Right atrium auricular region (tissue), 2 donors: ENCODE measurements at regions not wholly inside any gene's neighbourhood (a gene's known extent, or its start where the extent isn't known, plus 50 kb on each side); places are given as distances from the start of the nearest gene placed in this dataset.

Experiments
- DNase-seq: peaks from one replicate; pipeline ENCODE4 v3.0.0-alpha.2; 2019; ENCODE audit warnings: low spot score
- H3K27ac ChIP-seq, 2 donors: fragments of 200-600 bp; sonication (generic); 1 replicate in 1 of 2; 2 replicates in 1 of 2; pipeline ENCODE4 v1.5.1; 2016 to 2019
- H3K27me3 ChIP-seq, 2 donors: fragments of 200-600 bp; sonication (generic); one replicate each; pipeline versions ENCODE4 v1.5.1 to v1.6.0; 2017 to 2019
- H3K36me3 ChIP-seq: fragments of 200-600 bp; sonication (generic); one replicate; pipeline ENCODE4 v1.5.1; 2016
- H3K4me1 ChIP-seq, 2 donors: fragments of 200-600 bp; sonication (generic); one replicate each; pipeline versions ENCODE4 v1.5.1 to v1.6.0; 2017 to 2019
- H3K4me3 ChIP-seq, 2 donors: fragments of 200-600 bp; sonication (generic); 1 replicate in 1 of 2; 2 replicates in 1 of 2; pipeline ENCODE4 v1.5.1; 2017 to 2019; ENCODE audit warnings: mild to moderate bottlenecking in 1 of 2, moderate library complexity in 1 of 2
- H3K9me3 ChIP-seq, 2 donors: fragments of 200-600 bp; sonication (generic); one replicate each; pipeline ENCODE4 v1.5.1; 2019
- CTCF ChIP-seq, 2 donors: fragments of 200-600 bp; sonication (generic); IDR thresholded peaks; one replicate each; pipeline ENCODE4 v1.5.1; 2019; ENCODE audit warnings: antibody characterized with exemption in 2 of 2

DNA sequence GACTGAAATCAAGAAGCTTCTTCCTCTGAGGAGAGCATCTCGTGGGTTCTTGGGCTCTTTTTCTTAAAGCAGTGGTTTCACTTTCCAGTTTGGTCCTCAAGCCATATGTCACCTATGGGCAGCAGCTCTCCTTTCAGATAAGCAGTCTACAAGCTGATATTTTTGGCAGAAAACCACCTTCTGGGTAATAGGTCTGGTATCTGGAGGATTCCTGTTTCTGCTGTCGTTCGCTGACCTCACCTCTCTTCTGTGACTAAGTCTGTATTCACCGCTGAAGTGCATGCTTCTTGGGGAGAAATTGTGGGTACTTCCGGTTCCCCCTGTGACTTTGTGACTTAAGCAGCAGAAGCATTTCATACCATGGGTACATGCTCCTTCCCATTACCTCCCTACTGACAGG is 193.6 kb downstream of the EDN1 start:
- no peaks in the 10 kb centered on the region for H3K36me3 ChIP-seq
- H3K27ac ChIP-seq: no peak overlapping the region
- no peak for DNase-seq
- no peak overlapping the region for H3K4me3 ChIP-seq
- no peak for TF ChIP-seq CTCF (IDR thresholded peaks at IDR 0.05)
- no peaks in the 10 kb centered on the region for H3K27me3 ChIP-seq
- no peaks in the 10 kb centered on the region for H3K9me3 ChIP-seq
- no peaks in the 10 kb centered on the region for H3K4me1 ChIP-seq

DNA sequence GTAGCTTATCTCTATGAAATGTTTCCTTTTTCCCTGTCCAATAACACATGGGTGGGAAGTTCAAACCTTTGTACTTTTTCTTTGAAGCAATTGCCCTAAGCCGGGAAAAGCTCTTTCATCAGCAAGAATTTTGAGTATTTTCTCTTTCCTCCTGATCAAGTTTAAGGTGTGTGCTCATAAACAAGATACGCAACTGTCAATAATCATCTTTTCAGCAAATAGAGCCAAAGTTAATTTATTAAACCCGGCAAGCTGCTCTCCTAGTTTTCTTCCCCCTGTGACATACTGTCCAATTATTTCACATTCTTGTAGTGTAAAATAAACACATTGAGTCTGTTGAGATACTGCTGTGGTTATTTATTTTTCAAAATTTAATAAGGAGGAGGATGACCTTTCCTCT is 194.4 kb downstream of the EDN1 start:
- no peaks in the 10 kb centered on the region for H3K4me1 ChIP-seq
- no peaks in the 10 kb centered on the region for H3K36me3 ChIP-seq
- H3K4me3 ChIP-seq: no peak overlapping the region
- no peak overlapping the region for H3K27ac ChIP-seq
- TF ChIP-seq CTCF (IDR thresholded peaks at IDR 0.05): no peak
- no peaks in the 10 kb centered on the region for H3K9me3 ChIP-seq
- DNase-seq: no peak
- H3K27me3 ChIP-seq: no peaks in the 10 kb centered on the region

GRCh38 chr6:12485226-12485764 is 195.1 kb downstream of the EDN1 start:
- H3K4me1 ChIP-seq: no peaks in the 10 kb centered on the region
- no peak overlapping the region for H3K4me3 ChIP-seq
- TF ChIP-seq CTCF (IDR thresholded peaks at IDR 0.05): no peak
- H3K27ac ChIP-seq: no peak overlapping the region
- no peaks in the 10 kb centered on the region for H3K36me3 ChIP-seq
- no peak for DNase-seq
- no peaks in the 10 kb centered on the region for H3K9me3 ChIP-seq
- no peaks in the 10 kb centered on the region for H3K27me3 ChIP-seq

- no peaks in the 10 kb centered on the region for H3K36me3 ChIP-seq
- DNase-seq: no peak
- no peak overlapping the region for H3K27ac ChIP-seq
- H3K9me3 ChIP-seq: no peaks in the 10 kb centered on the region
- no peak for TF ChIP-seq CTCF (IDR thresholded peaks at IDR 0.05)
- H3K27me3 ChIP-seq: no peaks in the 10 kb centered on the region
- H3K4me3 ChIP-seq: no peak overlapping the region
- peaks cover 0 to 3% of the 10 kb centered on the region in 2 donors for H3K4me1 ChIP-seq
Observed at GRCh38 chr6:12485837-12486236, 195.7 kb downstream of the EDN1 start.

GRCh38 chr6:12490351-12490903 is 200.3 kb downstream of the EDN1 start:
- no peak overlapping the region for H3K4me3 ChIP-seq
- no peak for DNase-seq
- H3K4me1 ChIP-seq: peaks cover 0 to 9% of the 10 kb centered on the region in 2 donors
- no peak for TF ChIP-seq CTCF (IDR thresholded peaks at IDR 0.05)
- peak overlapping the region in 1 of 2 donors; percentile 32 for H3K27ac ChIP-seq
- H3K27me3 ChIP-seq: no peaks in the 10 kb centered on the region
- no peaks in the 10 kb centered on the region for H3K36me3 ChIP-seq
- no peaks in the 10 kb centered on the region for H3K9me3 ChIP-seq
